ENCODE measurements at regions not wholly inside any gene's neighbourhood (a gene's known extent, or its start where the extent isn't known, plus 50 kb on each side); places are given as distances from the start of the nearest gene placed in this dataset.

- WGBS, 2 experiments (ENCODE audit: low coverage in 1 of 2, low lambda C conversion rate in 2 of 2, missing lambda C conversion rate in 2 of 2) = 12 to 14% methylated on average over 2 of the region's 2 CpGs
These were observed 750.9 kb upstream of the GOT2 start for GRCh38 chr16:59484833-59485516.

GRCh38 chr16:59478838-59479237 is 744.7 kb upstream of the GOT2 start:
- H3F3A ChIP-seq (ENCODE audit: insufficient read depth) = no peaks in the 10 kb centered on the region
- WGBS, 2 experiments (ENCODE audit: low coverage in 1 of 2, low lambda C conversion rate in 2 of 2, missing lambda C conversion rate in 2 of 2) = 0 to 1% methylated on average over 3 of the region's 3 CpGs
- no peaks in the 10 kb centered on the region for H3K9me2 ChIP-seq (ENCODE audit: insufficient read depth)
- H3K4me1 ChIP-seq (ENCODE audit: insufficient read depth) = no peaks in the 10 kb centered on the region
- DNase-seq = peak; percentile 46
- no peak overlapping the region for H3K4me2 ChIP-seq (ENCODE audit: unreplicated experiment)
- TF ChIP-seq EZH2 (IDR thresholded peaks at IDR 0.05; ENCODE audit: insufficient read depth, poor library complexity, severe bottlenecking) = no peak
- TF ChIP-seq EZH2phosphoT487 (IDR thresholded peaks at IDR 0.05; ENCODE audit: insufficient read depth, low read depth) = no peak
- no peaks in the 10 kb centered on the region for H3K36me3 ChIP-seq (ENCODE audit: low read depth)
- H3K9ac ChIP-seq = no peak overlapping the region
- H3K4me3 ChIP-seq = no peak overlapping the region
- H3K27me3 ChIP-seq (replicated peaks; ENCODE audit: insufficient read depth) = no peaks in the 10 kb centered on the region
- H3K79me2 ChIP-seq (ENCODE audit: insufficient read depth) = no peaks in the 10 kb centered on the region
- 0 out of 2 replicates have a peak overlapping the region, but pooled peaks have one; percentile 30 for H3K27ac ChIP-seq
- peak overlapping the region; percentile 53; the same call in 1 of the 2 replicates for H2AFZ ChIP-seq
- in situ Hi-C loops (cut with MboI) = no loop called here
- no peaks in the 10 kb centered on the region for H3K9me3 ChIP-seq (ENCODE audit: low read depth)
- no peaks in the 10 kb centered on the region for H4K20me1 ChIP-seq (ENCODE audit: insufficient read depth)

More at GRCh38 chr16:59484833-59485516, 750.9 kb upstream of the GOT2 start:
- H3K9me3 ChIP-seq (ENCODE audit: low read depth) = no peaks in the 10 kb centered on the region
- H3K4me3 ChIP-seq = no peak overlapping the region
- in situ Hi-C loops (cut with MboI) = no loop called here
- no peak overlapping the region for H3K9ac ChIP-seq
- no peaks in the 10 kb centered on the region for H3K27me3 ChIP-seq (replicated peaks; ENCODE audit: insufficient read depth)
- no peak overlapping the region for H2AFZ ChIP-seq
- H3F3A ChIP-seq (ENCODE audit: insufficient read depth) = no peaks in the 10 kb centered on the region
- H3K4me1 ChIP-seq (ENCODE audit: insufficient read depth) = no peaks in the 10 kb centered on the region
- no peak for DNase-seq
- H3K36me3 ChIP-seq (ENCODE audit: low read depth) = no peaks in the 10 kb centered on the region
- H3K9me2 ChIP-seq (ENCODE audit: insufficient read depth) = no peaks in the 10 kb centered on the region
- no peaks in the 10 kb centered on the region for H4K20me1 ChIP-seq (ENCODE audit: insufficient read depth)
- TF ChIP-seq EZH2 (IDR thresholded peaks at IDR 0.05; ENCODE audit: insufficient read depth, poor library complexity, severe bottlenecking) = no peak
- no peak for TF ChIP-seq EZH2phosphoT487 (IDR thresholded peaks at IDR 0.05; ENCODE audit: insufficient read depth, low read depth)
- no peaks in the 10 kb centered on the region for H3K79me2 ChIP-seq (ENCODE audit: insufficient read depth)
- H3K4me2 ChIP-seq (ENCODE audit: unreplicated experiment) = no peak overlapping the region
- H3K27ac ChIP-seq = no peak overlapping the region

DNA sequence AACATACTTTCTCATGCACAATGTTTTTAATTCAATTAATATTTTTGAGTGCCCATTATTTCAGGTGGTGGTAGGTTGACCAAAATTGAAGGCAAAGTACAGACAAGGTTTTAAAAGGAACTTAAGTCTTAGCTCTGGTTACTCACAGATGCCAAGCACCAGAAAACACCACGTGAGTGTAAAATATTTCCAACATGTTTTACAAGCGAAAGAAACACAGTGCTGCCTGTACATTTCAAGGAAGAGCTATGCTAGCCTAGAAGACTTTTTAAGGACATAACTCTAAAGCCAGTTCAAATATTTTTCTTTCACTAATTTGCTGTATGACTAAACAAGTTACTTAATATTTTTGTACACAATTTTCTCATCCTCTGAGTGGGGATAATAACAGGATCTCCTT is 736.4 kb upstream of the GOT2 start:
- no peak for DNase-seq
- WGBS, 2 experiments (ENCODE audit: low coverage in 1 of 2, low lambda C conversion rate in 2 of 2, missing lambda C conversion rate in 2 of 2) = 5 to 10% methylated on average over 2 of the region's 2 CpGs
- H3K4me1 ChIP-seq (ENCODE audit: insufficient read depth) = no peaks in the 10 kb centered on the region
- H3K4me3 ChIP-seq = no peak overlapping the region
- no peaks in the 10 kb centered on the region for H3K79me2 ChIP-seq (ENCODE audit: insufficient read depth)
- no peaks in the 10 kb centered on the region for H3K9me2 ChIP-seq (ENCODE audit: insufficient read depth)
- no peaks in the 10 kb centered on the region for H3F3A ChIP-seq (ENCODE audit: insufficient read depth)
- no peaks in the 10 kb centered on the region for H3K36me3 ChIP-seq (ENCODE audit: low read depth)
- H3K27ac ChIP-seq = no peak overlapping the region
- no peak overlapping the region for H2AFZ ChIP-seq
- no peaks in the 10 kb centered on the region for H4K20me1 ChIP-seq (ENCODE audit: insufficient read depth)
- H3K9me3 ChIP-seq (ENCODE audit: low read depth) = no peaks in the 10 kb centered on the region
- TF ChIP-seq EZH2 (IDR thresholded peaks at IDR 0.05; ENCODE audit: insufficient read depth, poor library complexity, severe bottlenecking) (no peak), EZH2phosphoT487 (IDR thresholded peaks at IDR 0.05; ENCODE audit: insufficient read depth, low read depth) (no peak)
- in situ Hi-C loops (cut with MboI) = no loop called here
- no peak overlapping the region for H3K4me2 ChIP-seq (ENCODE audit: unreplicated experiment)
- H3K27me3 ChIP-seq (replicated peaks; ENCODE audit: insufficient read depth) = no peaks in the 10 kb centered on the region
- no peak overlapping the region for H3K9ac ChIP-seq

GRCh38 chr16:59469266-59469665 is 735.1 kb upstream of the GOT2 start:
- no peak for DNase-seq
- Histone ChIP-seq H3K36me3 (ENCODE audit: low read depth) (no peaks in the 10 kb centered on the region), H3K79me2 (ENCODE audit: insufficient read depth) (no peaks in the 10 kb centered on the region), H4K20me1 (ENCODE audit: insufficient read depth) (no peaks in the 10 kb centered on the region), H3K9me3 (ENCODE audit: low read depth) (no peaks in the 10 kb centered on the region), H3F3A (ENCODE audit: insufficient read depth) (no peaks in the 10 kb centered on the region), H3K27me3 (replicated peaks; ENCODE audit: insufficient read depth) (no peaks in the 10 kb centered on the region), H3K9ac (no peak overlapping the region), H3K9me2 (ENCODE audit: insufficient read depth) (no peaks in the 10 kb centered on the region), H3K4me1 (ENCODE audit: insufficient read depth) (no peaks in the 10 kb centered on the region), H3K4me3 (no peak overlapping the region), H3K4me2 (ENCODE audit: unreplicated experiment) (no peak overlapping the region), H2AFZ (no peak overlapping the region), H3K27ac (no peak overlapping the region)
- TF ChIP-seq EZH2 (IDR thresholded peaks at IDR 0.05; ENCODE audit: insufficient read depth, poor library complexity, severe bottlenecking) = no peak
- TF ChIP-seq EZH2phosphoT487 (IDR thresholded peaks at IDR 0.05; ENCODE audit: insufficient read depth, low read depth) = no peak
- 44 to 47% methylated on average over 1 of the region's 1 CpG for WGBS, 2 experiments (ENCODE audit: low coverage in 1 of 2, low lambda C conversion rate in 2 of 2, missing lambda C conversion rate in 2 of 2)
- in situ Hi-C loops (cut with MboI) = no loop called here

DNA sequence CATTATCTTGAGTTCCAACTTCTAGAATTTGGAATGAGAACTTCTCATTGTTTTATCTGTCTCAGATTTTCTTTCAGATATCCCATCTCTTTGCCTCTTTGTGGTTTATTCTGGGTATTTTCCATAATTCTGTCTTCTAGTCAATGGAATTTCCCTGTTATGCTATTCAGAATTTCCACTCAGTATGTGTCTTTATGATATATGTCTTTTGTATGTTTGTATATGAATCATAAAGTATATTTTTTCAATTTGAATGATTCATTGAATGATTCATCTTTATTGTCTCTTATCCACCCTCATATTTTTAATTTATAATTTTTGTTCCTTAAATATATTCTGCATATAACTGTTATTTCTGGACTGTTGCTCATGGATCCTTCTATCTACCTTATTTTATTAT is 729.7 kb upstream of the GOT2 start:
- TF ChIP-seq EZH2 (IDR thresholded peaks at IDR 0.05; ENCODE audit: insufficient read depth, poor library complexity, severe bottlenecking) (no peak), EZH2phosphoT487 (IDR thresholded peaks at IDR 0.05; ENCODE audit: insufficient read depth, low read depth) (no peak)
- no peak for DNase-seq
- Histone ChIP-seq H3K4me2 (ENCODE audit: unreplicated experiment) (no peak overlapping the region), H3K27me3 (replicated peaks; ENCODE audit: insufficient read depth) (no peaks in the 10 kb centered on the region), H3K27ac (no peak overlapping the region), H3K9me3 (ENCODE audit: low read depth) (no peaks in the 10 kb centered on the region), H3K4me3 (no peak overlapping the region), H3K9me2 (ENCODE audit: insufficient read depth) (no peaks in the 10 kb centered on the region), H3K36me3 (ENCODE audit: low read depth) (no peaks in the 10 kb centered on the region), H2AFZ (no peak overlapping the region), H3K9ac (no peak overlapping the region), H4K20me1 (ENCODE audit: insufficient read depth) (no peaks in the 10 kb centered on the region), H3K4me1 (ENCODE audit: insufficient read depth) (no peaks in the 10 kb centered on the region), H3F3A (ENCODE audit: insufficient read depth) (no peaks in the 10 kb centered on the region), H3K79me2 (ENCODE audit: insufficient read depth) (no peaks in the 10 kb centered on the region)
- in situ Hi-C loops (cut with MboI) = no loop called here
